GM12878 (cell line): ENCODE measurements at regions not wholly inside any gene's neighbourhood (a gene's known extent, or its start where the extent isn't known, plus 50 kb on each side); places are given as distances from the start of the nearest gene placed in this dataset.

Experiments
- ATAC-seq: fragments of 200-7000 bp; cut with Tn5 transposase; 3 replicates; pipeline ENCODE4 v1.9.1; 2020; ENCODE audit warnings: mild to moderate bottlenecking, moderate library complexity
- BruUV-seq: library from RNA; stranded (reverse); fragments of 400-500 nt; replicated peaks from 2 replicates; lab custom pipeline; 2021; lab: Mats Ljungman, UMichigan
- CTCF ChIA-PET: fragments of 300-600 bp; sonication (Branson Sonifier 250); formaldehyde crosslinking; extraction: SDS; loops from one replicate; lab custom pipeline; 2021; ENCODE audit warnings: inconsistent platforms; lab: Yijun Ruan, JAX
- POLR2A ChIA-PET: fragments of 350-600 bp; formaldehyde crosslinking; extraction: SDS; loops from one replicate; lab custom pipeline; 2021; ENCODE audit warnings: inconsistent platforms; lab: Charles Lee
- RAD21 ChIA-PET: fragments of 300-600 bp; sonication (Branson Sonifier 250); formaldehyde crosslinking; loops from one replicate; lab custom pipeline; 2023; ENCODE audit warnings: antibody characterized with exemption; ENCODE audit not compliant: unreplicated experiment; lab: Charles Lee
- SMC1A ChIA-PET: fragments of 300-600 bp; sonication (Branson Sonifier 250); formaldehyde crosslinking; loops from one replicate; lab custom pipeline; 2023; ENCODE audit not compliant: unreplicated experiment, uncharacterized antibody; lab: Charles Lee
- DNase-seq: peaks from one replicate; pipeline ENCODE4 v3.0.0-alpha.2; 2011; ENCODE audit warnings: low read depth, low spot score
- FAIRE-seq: peaks from 3 replicates; lab custom pipeline; 2011; peaks lifted over from hg19 to GRCh38; lab: Jason Lieb, UNC
- H2AFZ ChIP-seq: 2 replicates; pipeline ENCODE4 v1.6.0; 2011; ENCODE audit warnings: low read depth, low read length, control low read depth; ENCODE audit not compliant: control insufficient read depth
- H3K27ac ChIP-seq: 2 replicates; pipeline ENCODE4 v1.5.1; 2011; ENCODE audit warnings: control low read depth; ENCODE audit not compliant: control insufficient read depth, insufficient read depth
- H3K27me3 ChIP-seq, 2 experiments: replicated peaks in 1 of 2; 2 replicates each; pipeline versions ENCODE4 v1.6.0 to v1.6.1; 2011; ENCODE audit warnings: low read length in 1 of 2; ENCODE audit not compliant: control insufficient read depth in 2 of 2, insufficient read depth in 2 of 2
- H3K36me3 ChIP-seq, 2 experiments: 2 replicates each; pipeline ENCODE4 v1.5.1; 2011; ENCODE audit warnings: low read length in 1 of 2; ENCODE audit not compliant: control insufficient read depth in 2 of 2, insufficient read depth in 2 of 2
- H3K4me1 ChIP-seq: 2 replicates; pipeline ENCODE4 v1.6.1; 2011; ENCODE audit warnings: mild to moderate bottlenecking, low read length, moderate library complexity, mixed read lengths; ENCODE audit not compliant: control insufficient read depth, insufficient read depth
- H3K4me2 ChIP-seq: 2 replicates; pipeline ENCODE4 v1.6.0; 2011; ENCODE audit warnings: control low read depth; ENCODE audit not compliant: control insufficient read depth, insufficient read depth
- H3K4me3 ChIP-seq: fragments of 200-600 bp; sonication (generic); 2 replicates; pipeline ENCODE4 v1.5.1; 2016
- H3K79me2 ChIP-seq: 2 replicates; pipeline ENCODE4 v1.6.0; 2011; ENCODE audit warnings: low read length; ENCODE audit not compliant: control insufficient read depth, insufficient read depth
- H3K9ac ChIP-seq: 2 replicates; pipeline ENCODE4 v1.8.0; 2011; ENCODE audit warnings: low read length, control low read depth, mixed read lengths; ENCODE audit not compliant: control insufficient read depth, insufficient read depth
- H3K9me3 ChIP-seq: replicated peaks from 3 replicates; pipeline ENCODE4 v1.5.1; 2011; ENCODE audit warnings: mild to moderate bottlenecking, low read length; ENCODE audit not compliant: control insufficient read depth, insufficient read depth
- H4K20me1 ChIP-seq: 2 replicates; pipeline ENCODE4 v1.6.0; 2011; ENCODE audit not compliant: control insufficient read depth, insufficient read depth
- BCLAF1 ChIP-seq: fragments of 450-650 bp; IDR thresholded peaks from 2 replicates; pipeline ENCODE4 v1.6.1; 2017; ENCODE audit warnings: antibody characterized with exemption, mild to moderate bottlenecking, moderate library complexity
- FOS ChIP-seq: IDR thresholded peaks from 3 replicates; pipeline ENCODE4 v1.6.1; 2011; ENCODE audit warnings: borderline replicate concordance; ENCODE audit not compliant: insufficient read length; ENCODE audit errors: extremely low read depth
- GATAD2B ChIP-seq: fragments of 450-650 bp; conservative IDR thresholded peaks from 2 replicates; pipeline ENCODE4 v1.6.1; 2017; ENCODE audit warnings: low read depth, mild to moderate bottlenecking, moderate library complexity
- MEF2A ChIP-seq: IDR thresholded peaks from 2 replicates; pipeline ENCODE4 v1.6.1; 2011; ENCODE audit warnings: low read depth, mild to moderate bottlenecking, low read length, moderate library complexity; ENCODE audit not compliant: insufficient read depth
- MTA2 ChIP-seq: fragments of 450-650 bp; IDR thresholded peaks from 2 replicates; pipeline ENCODE4 v1.6.1; 2016; ENCODE audit warnings: low read depth, mild to moderate bottlenecking, moderate library complexity
- MTA3 ChIP-seq: IDR thresholded peaks from 2 replicates; pipeline ENCODE4 v1.6.1; 2012; ENCODE audit warnings: low read length, inconsistent platforms, borderline replicate concordance
- MXI1 ChIP-seq: fragments of 150-350 bp; IDR thresholded peaks from 2 replicates; pipeline ENCODE4 v1.6.1; 2011; ENCODE audit warnings: low read depth, mild to moderate bottlenecking, inconsistent platforms, low read length, improper control_type of control experiment
- NFYB ChIP-seq: IDR thresholded peaks from 2 replicates; pipeline ENCODE4 v1.6.1; 2011; ENCODE audit warnings: low read depth, mild to moderate bottlenecking, low read length, improper control_type of control experiment, moderate library complexity; ENCODE audit not compliant: insufficient read depth
- NRF1 ChIP-seq: conservative IDR thresholded peaks from 2 replicates; pipeline ENCODE4 v1.6.1; 2011; ENCODE audit warnings: mild to moderate bottlenecking, low read depth, low read length, improper control_type of control experiment
- PAX5 ChIP-seq: IDR thresholded peaks from 2 replicates; pipeline ENCODE4 v1.6.1; 2011; ENCODE audit warnings: low read depth, low read length, borderline replicate concordance
- SMAD5 ChIP-seq: IDR thresholded peaks from 2 replicates; pipeline ENCODE4 v1.6.1; 2016; ENCODE audit warnings: antibody characterized with exemption, low read depth
- WGBS: methylation state at CpG from one replicate; pipeline ENCODE4 v1.1.6; 2016; ENCODE audit warnings: low lambda C conversion rate; ENCODE audit not compliant: insufficient replicate concordance, insufficient coverage; ENCODE audit errors: missing lambda C conversion rate; 5-methylcytosine and 5-hydroxymethylcytosine counted together
- in situ Hi-C: fragments of 300-500 bp; cut with MboI; formaldehyde crosslinking; loops from 9 replicates; pipeline ENCODE4 v1.14.3; 2018; ENCODE audit warnings: mixed read lengths
- intact Hi-C: fragments of 100-400 bp; cut with micrococcal nuclease; formaldehyde crosslinking; loops from one replicate; pipeline ENCODE4 v1.14.2; 2022; ENCODE audit not compliant: unreplicated experiment
- TF ChIP-seq, protein P1 (sequence below): fragments of 450-650 bp; IDR thresholded peaks from 2 replicates; pipeline ENCODE4 v1.6.1; 2018; ENCODE audit warnings: mild to moderate bottlenecking, low read depth, moderate library complexity; ENCODE audit not compliant: partially characterized antibody

- Histone ChIP-seq H3K4me1 (no peaks in the 10 kb centered on the region), H3K9me3 (no peaks in the 10 kb centered on the region)
- TF ChIP-seq FOS = no peak
- TF ChIP-seq, all 136 proteins: peak for 0
- Histone ChIP-seq H2AFZ (no peak overlapping the region), H4K20me1 (no peaks in the 10 kb centered on the region), H3K27ac (no peak overlapping the region), H3K4me2 (no peak overlapping the region), H3K36me3 (no peaks in the 10 kb centered on the region), H3K79me2 (no peaks in the 10 kb centered on the region), H3K9ac (no peak overlapping the region), H3K4me3 (no peak overlapping the region), H3K27me3 (peaks cover 2% of the 10 kb centered on the region in 2 experiments; a peak in 1 of 4 replicates)
- no TSS peak for BruUV-seq
- ChIA-PET POLR2A (no interaction called here), CTCF (no interaction called here), SMC1A (no interaction called here), RAD21 (no interaction called here)
- intact Hi-C loops (no loop called here), in situ Hi-C loops (no loop called here)
- ATAC-seq (no peak), FAIRE-seq (no peak), DNase-seq (no peak)
- WGBS = 15% methylated on average over 8 of the region's 8 CpGs
Observed at GRCh38 chr22:23415490-23415851, 164.6 kb downstream of the IGLL1 start.

DNA sequence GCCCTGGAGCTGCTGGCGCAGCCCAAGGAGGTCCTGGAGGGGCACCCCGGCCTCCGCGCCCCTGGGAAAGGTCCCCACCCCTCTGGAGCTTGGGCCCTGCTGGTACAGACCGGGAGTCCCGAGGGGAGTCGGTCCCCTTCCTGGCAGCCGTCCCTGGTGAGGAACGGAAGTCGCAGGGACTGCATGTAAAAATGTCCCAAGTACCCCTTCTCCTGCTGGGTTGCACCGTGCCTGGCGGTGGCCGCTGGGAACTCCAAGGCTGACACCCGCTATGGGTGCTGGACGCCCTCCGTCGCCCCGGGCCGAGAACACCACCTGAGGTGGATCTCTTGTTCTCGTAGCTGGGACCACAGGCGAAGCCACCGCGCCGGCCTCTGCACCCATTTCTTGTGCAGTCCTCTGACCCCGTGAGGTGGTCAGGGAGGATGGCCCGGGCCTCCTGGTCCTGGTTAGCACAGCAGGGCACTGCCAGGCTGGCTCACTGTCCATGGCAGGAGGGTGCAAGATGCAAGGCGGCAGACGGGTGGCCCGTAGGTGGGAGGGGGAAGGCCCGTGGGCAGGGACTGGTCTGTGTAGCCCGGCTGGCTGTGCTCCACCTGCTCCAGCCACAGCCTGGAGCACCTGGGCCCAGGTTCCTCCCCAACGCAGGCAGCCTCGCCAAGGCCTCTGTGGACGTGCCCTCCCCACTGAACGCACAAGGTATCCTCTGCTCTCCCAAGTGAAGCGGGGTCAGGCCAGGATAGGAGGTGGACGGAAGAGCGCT lies 165.2 kb downstream of the IGLL1 start:
- Histone ChIP-seq H3K27me3 (peaks cover 2% of the 10 kb centered on the region in 2 experiments; a peak in 2 of 4 replicates), H3K4me1 (no peaks in the 10 kb centered on the region), H3K4me2 (no peak overlapping the region), H3K27ac (no peak overlapping the region), H3K9me3 (no peaks in the 10 kb centered on the region), H3K36me3 (no peaks in the 10 kb centered on the region), H2AFZ (no peak overlapping the region), H4K20me1 (no peaks in the 10 kb centered on the region), H3K79me2 (no peaks in the 10 kb centered on the region), H3K9ac (no peak overlapping the region), H3K4me3 (no peak overlapping the region)
- ChIA-PET CTCF (no interaction called here), SMC1A (no interaction called here), RAD21 (no interaction called here), POLR2A (no interaction called here)
- 51% methylated on average over 35 of the region's 38 CpGs for WGBS
- in situ Hi-C loops (no loop called here), intact Hi-C loops (no loop called here)
- no peak for TF ChIP-seq MXI1
- no peak for TF ChIP-seq MTA3
- TF ChIP-seq, protein P1, sequence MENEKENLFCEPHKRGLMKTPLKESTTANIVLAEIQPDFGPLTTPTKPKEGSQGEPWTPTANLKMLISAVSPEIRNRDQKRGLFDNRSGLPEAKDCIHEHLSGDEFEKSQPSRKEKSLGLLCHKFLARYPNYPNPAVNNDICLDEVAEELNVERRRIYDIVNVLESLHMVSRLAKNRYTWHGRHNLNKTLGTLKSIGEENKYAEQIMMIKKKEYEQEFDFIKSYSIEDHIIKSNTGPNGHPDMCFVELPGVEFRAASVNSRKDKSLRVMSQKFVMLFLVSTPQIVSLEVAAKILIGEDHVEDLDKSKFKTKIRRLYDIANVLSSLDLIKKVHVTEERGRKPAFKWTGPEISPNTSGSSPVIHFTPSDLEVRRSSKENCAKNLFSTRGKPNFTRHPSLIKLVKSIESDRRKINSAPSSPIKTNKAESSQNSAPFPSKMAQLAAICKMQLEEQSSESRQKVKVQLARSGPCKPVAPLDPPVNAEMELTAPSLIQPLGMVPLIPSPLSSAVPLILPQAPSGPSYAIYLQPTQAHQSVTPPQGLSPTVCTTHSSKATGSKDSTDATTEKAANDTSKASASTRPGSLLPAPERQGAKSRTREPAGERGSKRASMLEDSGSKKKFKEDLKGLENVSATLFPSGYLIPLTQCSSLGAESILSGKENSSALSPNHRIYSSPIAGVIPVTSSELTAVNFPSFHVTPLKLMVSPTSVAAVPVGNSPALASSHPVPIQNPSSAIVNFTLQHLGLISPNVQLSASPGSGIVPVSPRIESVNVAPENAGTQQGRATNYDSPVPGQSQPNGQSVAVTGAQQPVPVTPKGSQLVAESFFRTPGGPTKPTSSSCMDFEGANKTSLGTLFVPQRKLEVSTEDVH = no peak
- TF ChIP-seq NFYB = no peak
- no peak for TF ChIP-seq NRF1
- TF ChIP-seq BCLAF1 = no peak
- no peak for TF ChIP-seq MTA2
- TF ChIP-seq GATAD2B = no peak
- no peak for TF ChIP-seq MEF2A
- no peak for TF ChIP-seq PAX5
- no peak for TF ChIP-seq SMAD5
- FAIRE-seq = no peak
- DNase-seq = no peak
- ATAC-seq = no peak
- no TSS peak for BruUV-seq
